Transverse colon (tissue), 3 donors: ENCODE measurements at regions not wholly inside any gene's neighbourhood (a gene's known extent, or its start where the extent isn't known, plus 50 kb on each side); places are given as distances from the start of the nearest gene placed in this dataset.

ENCODE experiments used
- CTCF ChIP-seq, 5 experiments: fragments of 200-600 bp in 3 of 5; fragments of 450-650 bp in 2 of 5; sonication (generic) in 3 of 5; IDR thresholded peaks; 1 replicate in 2 of 5; 2 replicates in 3 of 5; pipeline ENCODE4 v1.5.1; 2016 to 2017; ENCODE audit warnings: antibody characterized with exemption in 5 of 5, inconsistent platforms in 3 of 5, mild to moderate bottlenecking in 2 of 5, moderate library complexity in 1 of 5
- EP300 ChIP-seq: sonication (generic); formaldehyde crosslinking; IDR thresholded peaks from one replicate; pipeline ENCODE4 v1.6.1; 2017; ENCODE audit warnings: antibody characterized with exemption, low read depth
- POLR2A ChIP-seq: fragments of 450-650 bp; IDR thresholded peaks from one replicate; pipeline ENCODE4 v1.6.1; 2016; ENCODE audit warnings: antibody characterized with exemption, mild to moderate bottlenecking, moderate library complexity

GRCh38 chr7:110043519-110043918 lies 1047.4 kb upstream of the LRRN3 start:
- TF ChIP-seq POLR2A (no peak), CTCF (IDR thresholded peaks at IDR 0.05) (no peak), EP300 (no peak)
